ENCODE measurements at regions not wholly inside any gene's neighbourhood (a gene's known extent, or its start where the extent isn't known, plus 50 kb on each side); places are given as distances from the start of the nearest gene placed in this dataset.

DNA sequence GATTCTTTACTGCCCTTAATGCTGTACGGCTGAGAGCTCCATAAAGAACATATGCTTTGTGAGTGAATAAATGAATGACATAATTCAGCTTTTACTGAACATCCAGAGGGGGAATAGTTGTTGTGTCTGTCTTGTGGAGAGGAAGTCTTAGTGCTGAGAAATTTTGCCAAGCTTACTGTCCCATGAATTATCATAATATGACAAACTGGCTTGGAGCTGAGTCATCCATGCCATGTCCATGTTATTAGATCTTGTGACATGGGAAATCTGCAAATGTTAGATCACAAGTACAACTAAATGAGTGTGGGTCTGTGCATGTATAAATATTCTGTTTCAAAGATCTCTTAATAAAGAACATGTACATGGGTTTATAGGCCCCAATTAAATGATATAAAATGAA lies 350.4 kb downstream of the BMP4 start:
- DNase-seq (ENCODE audit: low read depth), result no peak
- H3K4me3 ChIP-seq (ENCODE audit: low read depth, low read length), result no peak overlapping the region
- TF ChIP-seq, protein P1, sequence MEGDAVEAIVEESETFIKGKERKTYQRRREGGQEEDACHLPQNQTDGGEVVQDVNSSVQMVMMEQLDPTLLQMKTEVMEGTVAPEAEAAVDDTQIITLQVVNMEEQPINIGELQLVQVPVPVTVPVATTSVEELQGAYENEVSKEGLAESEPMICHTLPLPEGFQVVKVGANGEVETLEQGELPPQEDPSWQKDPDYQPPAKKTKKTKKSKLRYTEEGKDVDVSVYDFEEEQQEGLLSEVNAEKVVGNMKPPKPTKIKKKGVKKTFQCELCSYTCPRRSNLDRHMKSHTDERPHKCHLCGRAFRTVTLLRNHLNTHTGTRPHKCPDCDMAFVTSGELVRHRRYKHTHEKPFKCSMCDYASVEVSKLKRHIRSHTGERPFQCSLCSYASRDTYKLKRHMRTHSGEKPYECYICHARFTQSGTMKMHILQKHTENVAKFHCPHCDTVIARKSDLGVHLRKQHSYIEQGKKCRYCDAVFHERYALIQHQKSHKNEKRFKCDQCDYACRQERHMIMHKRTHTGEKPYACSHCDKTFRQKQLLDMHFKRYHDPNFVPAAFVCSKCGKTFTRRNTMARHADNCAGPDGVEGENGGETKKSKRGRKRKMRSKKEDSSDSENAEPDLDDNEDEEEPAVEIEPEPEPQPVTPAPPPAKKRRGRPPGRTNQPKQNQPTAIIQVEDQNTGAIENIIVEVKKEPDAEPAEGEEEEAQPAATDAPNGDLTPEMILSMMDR (conservative IDR thresholded peaks at IDR 0.05; ENCODE audit: low read depth, low read length), result no peak

DNA sequence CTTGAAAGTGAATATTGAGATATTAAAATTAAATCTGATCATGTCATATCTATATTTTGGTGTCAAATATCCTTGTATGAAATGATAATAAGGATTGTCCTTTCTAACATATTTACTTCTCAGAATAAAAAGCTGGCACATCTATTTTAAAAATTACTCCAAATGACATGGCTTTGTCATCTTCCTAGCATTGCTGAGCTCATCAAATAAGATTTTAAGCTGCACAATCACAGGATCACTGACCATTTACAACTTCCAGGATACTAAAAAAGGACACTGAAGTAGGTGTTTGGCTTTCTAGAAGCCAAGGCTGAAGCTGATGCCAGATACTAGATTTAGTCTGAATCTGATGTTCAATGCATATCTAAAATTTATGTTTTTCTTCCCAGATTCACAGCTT lies 351.1 kb downstream of the BMP4 start:
- TF ChIP-seq, protein P1 (conservative IDR thresholded peaks at IDR 0.05; ENCODE audit: low read depth, low read length), result no peak
- H3K4me3 ChIP-seq (ENCODE audit: low read depth, low read length), result no peak overlapping the region
- DNase-seq (ENCODE audit: low read depth), result no peak

- TF ChIP-seq, protein P1 (conservative IDR thresholded peaks at IDR 0.05; ENCODE audit: low read depth, low read length), result no peak
- H3K4me3 ChIP-seq (ENCODE audit: low read depth, low read length), result no peak overlapping the region
- no peak for DNase-seq (ENCODE audit: low read depth)
Measured at GRCh38 chr14:53603994-53604393, 352.6 kb downstream of the BMP4 start.

DNA sequence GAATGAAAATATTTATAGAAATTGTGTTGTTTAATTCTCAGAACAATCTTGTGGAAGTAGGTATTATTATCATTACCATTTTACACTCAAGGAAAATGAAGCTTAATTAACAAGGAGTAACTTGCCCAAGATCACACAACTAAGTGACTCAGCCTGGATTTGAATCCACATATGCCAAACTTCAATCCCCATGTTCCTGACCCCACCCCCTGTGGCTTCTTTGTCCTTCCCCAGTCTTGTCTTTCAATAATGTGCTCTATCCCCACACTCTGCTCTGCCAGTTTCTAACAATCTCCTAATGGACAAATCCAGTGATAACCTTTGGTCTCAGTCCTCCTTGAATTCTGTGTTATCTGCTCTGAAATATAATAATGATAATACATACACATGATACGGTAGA lies 355.2 kb downstream of the BMP4 start:
- no peak for DNase-seq (ENCODE audit: low read depth)
- TF ChIP-seq, protein P1 (conservative IDR thresholded peaks at IDR 0.05; ENCODE audit: low read depth, low read length), result no peak
- H3K4me3 ChIP-seq (ENCODE audit: low read depth, low read length), result no peak overlapping the region

GRCh38 chr14:53599221-53599945 lies 357.2 kb downstream of the BMP4 start:
- TF ChIP-seq, protein P1 (conservative IDR thresholded peaks at IDR 0.05; ENCODE audit: low read depth, low read length), result no peak
- peak; percentile 2 for DNase-seq (ENCODE audit: low read depth)

DNA sequence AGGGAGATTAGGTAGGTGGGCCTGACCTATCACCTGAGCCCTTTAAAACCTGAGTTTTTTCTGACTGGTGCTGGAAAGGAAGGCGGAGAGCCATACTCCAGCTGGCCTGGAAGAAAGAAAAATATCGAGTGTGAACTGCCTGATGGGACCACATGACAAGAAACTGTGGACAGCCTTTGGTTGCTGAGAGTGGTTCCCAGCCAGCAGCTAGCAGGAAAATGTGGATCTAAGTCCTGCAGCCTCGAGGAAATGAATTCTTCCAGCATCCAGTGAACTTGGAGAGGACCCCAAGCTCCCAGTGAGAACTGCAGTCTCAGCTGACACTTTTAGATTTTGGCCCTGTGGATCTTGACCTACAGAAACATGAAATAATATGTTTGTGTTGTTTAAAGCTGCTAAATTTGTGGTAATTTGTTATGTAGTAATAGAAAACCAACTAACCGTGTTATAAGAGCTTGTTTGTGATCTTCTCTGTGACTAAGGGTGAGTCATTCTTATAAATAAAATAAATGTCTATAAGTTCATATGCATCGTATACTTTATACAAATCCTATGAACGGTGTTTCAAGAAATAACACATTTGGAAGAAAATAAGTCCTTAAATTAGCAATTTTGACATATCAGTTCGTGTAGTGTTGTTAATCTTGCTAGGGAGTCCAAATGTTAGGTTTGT lies 359.6 kb downstream of the BMP4 start:
- DNase-seq (ENCODE audit: low read depth), result no peak
- H3K4me3 ChIP-seq (ENCODE audit: low read depth, low read length), result no peak overlapping the region
- TF ChIP-seq, protein P1 (conservative IDR thresholded peaks at IDR 0.05; ENCODE audit: low read depth, low read length), result no peak

More at GRCh38 chr14:53599221-53599945, 357.2 kb downstream of the BMP4 start:
- no peak overlapping the region for H3K4me3 ChIP-seq (ENCODE audit: low read depth, low read length)

Data from choroid plexus epithelial cell (primary cell).